DOHH2 (cell line): ENCODE measurements at regions not wholly inside any gene's neighbourhood (a gene's known extent, or its start where the extent isn't known, plus 50 kb on each side); places are given as distances from the start of the nearest gene placed in this dataset.

Experiments used
- CTCF ChIP-seq: fragments of 200-600 bp; sonication (generic); IDR thresholded peaks from one replicate; pipeline ENCODE4 v1.5.1; 2014; ENCODE audit warnings: antibody characterized with exemption, mild to moderate bottlenecking, low read depth, low read length; ENCODE audit not compliant: poor library complexity, severe bottlenecking
- EZH2phosphoT487 ChIP-seq: fragments of 200-600 bp; sonication (generic); IDR thresholded peaks from 2 replicates; pipeline ENCODE4 v1.6.1; 2017; ENCODE audit warnings: borderline replicate concordance, mild to moderate bottlenecking, antibody characterized with exemption, low read length, moderate library complexity, mixed read lengths

- TF ChIP-seq CTCF, result no peak
- no peak for TF ChIP-seq EZH2phosphoT487
These were observed 215.5 kb downstream of the GLRX3 start for GRCh38 chr10:130351466-130352290.
